ENCODE measurements at regions not wholly inside any gene's neighbourhood (a gene's known extent, or its start where the extent isn't known, plus 50 kb on each side); places are given as distances from the start of the nearest gene placed in this dataset.

GRCh38 chr14:98743536-98743935 is 528.5 kb downstream of the BCL11B start:
- TF ChIP-seq USF1 (IDR thresholded peaks at IDR 0.05) (no peak), TEAD4 (IDR thresholded peaks at IDR 0.05) (no peak), CREB1 (IDR thresholded peaks at IDR 0.05; ENCODE audit: low read depth) (no peak)

GRCh38 chr14:98748966-98749365 is 523.0 kb downstream of the BCL11B start:
- TF ChIP-seq ZBTB7A (IDR thresholded peaks at IDR 0.05; ENCODE audit: low read depth) (no peak), YY1 (IDR thresholded peaks at IDR 0.05; ENCODE audit: low read depth) (no peak), EP300 (IDR thresholded peaks at IDR 0.05; ENCODE audit: borderline replicate concordance) (no peak), FOXM1 (IDR thresholded peaks at IDR 0.05; ENCODE audit: borderline replicate concordance, low read depth) (no peak), MAX (IDR thresholded peaks at IDR 0.05) (no peak), CREB1 (IDR thresholded peaks at IDR 0.05; ENCODE audit: low read depth) (no peak), REST (IDR thresholded peaks at IDR 0.05; ENCODE audit: low read depth) (no peak), EGR1 (IDR thresholded peaks at IDR 0.05) (no peak), TAF1 (IDR thresholded peaks at IDR 0.05; ENCODE audit: low read depth) (no peak), TCF12 (IDR thresholded peaks at IDR 0.05; ENCODE audit: low read depth) (no peak), RAD21 (IDR thresholded peaks at IDR 0.05; ENCODE audit: low read depth) (no peak), CEBPB (IDR thresholded peaks at IDR 0.05) (no peak), USF1 (IDR thresholded peaks at IDR 0.05) (no peak), TEAD4 (IDR thresholded peaks at IDR 0.05) (no peak), NFIC (IDR thresholded peaks at IDR 0.05) (no peak)

- TF ChIP-seq USF1 (IDR thresholded peaks at IDR 0.05) (no peak), REST (IDR thresholded peaks at IDR 0.05; ENCODE audit: low read depth) (no peak), CEBPB (IDR thresholded peaks at IDR 0.05) (no peak), EP300 (IDR thresholded peaks at IDR 0.05; ENCODE audit: borderline replicate concordance) (no peak), NFIC (IDR thresholded peaks at IDR 0.05) (no peak), FOXM1 (IDR thresholded peaks at IDR 0.05; ENCODE audit: borderline replicate concordance, low read depth) (no peak), YY1 (IDR thresholded peaks at IDR 0.05; ENCODE audit: low read depth) (no peak), TCF12 (IDR thresholded peaks at IDR 0.05; ENCODE audit: low read depth) (no peak), CREB1 (IDR thresholded peaks at IDR 0.05; ENCODE audit: low read depth) (no peak)
Measured at GRCh38 chr14:98751110-98751509, 520.9 kb downstream of the BCL11B start.

- TF ChIP-seq YY1 (IDR thresholded peaks at IDR 0.05; ENCODE audit: low read depth) (no peak), NFIC (IDR thresholded peaks at IDR 0.05) (no peak), EP300 (IDR thresholded peaks at IDR 0.05; ENCODE audit: borderline replicate concordance) (no peak), TCF12 (IDR thresholded peaks at IDR 0.05; ENCODE audit: low read depth) (no peak), REST (IDR thresholded peaks at IDR 0.05; ENCODE audit: low read depth) (no peak), TAF1 (IDR thresholded peaks at IDR 0.05; ENCODE audit: low read depth) (no peak), FOXM1 (IDR thresholded peaks at IDR 0.05; ENCODE audit: borderline replicate concordance, low read depth) (no peak), RAD21 (IDR thresholded peaks at IDR 0.05; ENCODE audit: low read depth) (no peak)
Measured at GRCh38 chr14:98752660-98753059, 519.3 kb downstream of the BCL11B start.
